HG03095 (cell line): ENCODE measurements at regions not wholly inside any gene's neighbourhood (a gene's known extent, or its start where the extent isn't known, plus 50 kb on each side); places are given as distances from the start of the nearest gene placed in this dataset.
"Not testable (repeated sequence)": the region's sequence is repeated elsewhere in the genome, so short reads cannot be mapped to it uniquely, and the experiment has no call there.

ENCODE experiments used
- ATAC-seq: cut with Tn5 transposase; IDR thresholded peaks from one replicate; pipeline ENCODE4 v1.9.1; 2021; ENCODE audit warnings: moderate library complexity; ENCODE audit not compliant: unreplicated experiment

DNA sequence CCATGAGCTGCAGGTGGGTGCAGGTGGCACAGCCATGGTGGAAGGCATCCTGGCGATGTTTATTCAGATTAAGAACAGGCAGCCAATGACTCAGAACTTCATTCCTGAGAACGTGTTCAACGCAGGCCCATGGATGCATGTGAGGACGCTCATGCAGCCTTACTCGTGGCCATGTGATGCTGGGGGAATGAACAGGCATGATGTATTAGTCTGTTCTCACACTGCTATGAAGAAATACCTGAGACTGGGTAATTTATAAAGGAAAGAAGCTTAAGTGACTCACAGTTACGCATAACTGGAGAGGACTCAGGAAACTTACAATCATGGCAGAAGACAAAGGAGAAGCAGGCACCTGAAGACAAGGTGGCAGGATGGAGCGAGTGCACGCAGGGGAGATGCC is 146.6 kb downstream of the RNASET2 start:
- no peak for ATAC-seq

- no peak for ATAC-seq
These were observed 149.2 kb downstream of the RNASET2 start for GRCh38 chr6:166806962-166807757.

- ATAC-seq, result no peak
These were observed 150.0 kb downstream of the RNASET2 start for GRCh38 chr6:166806217-166806838.

- ATAC-seq, result no peak
These were observed 152.9 kb downstream of the RNASET2 start for GRCh38 chr6:166803471-166803870.

DNA sequence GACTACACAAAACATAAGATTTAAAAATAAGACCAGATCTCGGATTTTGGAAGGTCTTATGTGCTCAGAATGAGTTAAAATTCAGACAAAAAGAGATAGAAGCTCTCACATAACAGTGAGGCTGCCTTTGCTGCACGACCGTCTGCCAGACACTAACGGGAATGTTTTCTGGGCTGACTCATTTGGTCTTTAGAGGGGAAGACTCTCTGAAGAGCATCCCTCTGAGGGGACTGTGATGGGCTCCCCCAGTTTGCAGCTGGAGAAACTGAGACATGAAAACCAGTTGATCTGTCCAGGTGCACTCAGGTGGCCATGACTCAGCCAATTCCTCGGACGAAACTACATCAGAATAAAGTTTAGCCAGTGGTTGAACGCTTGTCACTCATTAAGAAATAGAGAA is 153.9 kb downstream of the RNASET2 start:
- ATAC-seq, result no peak

GRCh38 chr6:166800137-166800536 is 156.2 kb downstream of the RNASET2 start:
- no peak for ATAC-seq

DNA sequence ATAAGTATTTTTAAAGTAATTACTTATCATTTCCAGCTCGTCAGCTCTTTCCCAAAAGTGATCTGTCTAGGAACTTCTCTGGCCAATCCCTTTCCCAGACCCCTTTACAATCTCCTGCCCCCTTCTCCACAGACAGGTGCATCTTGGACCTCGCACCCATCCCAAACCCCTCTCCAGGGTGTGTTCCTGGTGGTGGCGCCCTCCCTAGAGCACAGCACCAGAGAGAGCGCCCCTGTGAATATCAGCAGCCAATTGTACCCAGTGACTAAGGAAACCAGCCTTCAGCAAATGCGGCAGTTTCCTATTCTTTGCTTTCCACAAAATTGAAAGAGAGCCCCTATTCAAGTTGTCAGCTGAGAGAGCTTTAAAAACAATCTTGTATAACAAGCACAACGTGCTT is 157.7 kb downstream of the RNASET2 start:
- no peak for ATAC-seq

GRCh38 chr6:166796610-166797009 is 159.7 kb downstream of the RNASET2 start:
- no peak for ATAC-seq

- no peak for ATAC-seq
These were observed 160.5 kb downstream of the RNASET2 start for GRCh38 chr6:166795879-166796278.

DNA sequence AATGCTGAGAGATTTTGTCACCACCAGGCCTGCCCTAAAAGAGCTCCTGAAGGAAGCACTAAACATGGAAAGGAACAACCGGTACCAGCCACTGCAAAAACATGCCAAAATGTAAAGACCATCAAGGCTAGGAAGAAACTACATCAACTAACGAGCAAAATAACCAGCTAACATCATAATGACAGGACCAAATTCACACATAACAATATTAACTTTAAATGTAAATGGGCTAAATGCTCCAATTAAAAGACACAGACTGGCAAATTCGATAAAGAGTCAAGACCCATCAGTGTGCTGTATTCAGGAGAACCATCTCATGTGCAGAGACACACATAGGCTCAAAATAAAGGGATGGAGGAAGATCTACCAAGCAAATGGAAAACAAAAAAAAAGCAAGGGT is 163.8 kb upstream of the RPS6KA2 start:
- ATAC-seq, result not testable (repeated sequence)

DNA sequence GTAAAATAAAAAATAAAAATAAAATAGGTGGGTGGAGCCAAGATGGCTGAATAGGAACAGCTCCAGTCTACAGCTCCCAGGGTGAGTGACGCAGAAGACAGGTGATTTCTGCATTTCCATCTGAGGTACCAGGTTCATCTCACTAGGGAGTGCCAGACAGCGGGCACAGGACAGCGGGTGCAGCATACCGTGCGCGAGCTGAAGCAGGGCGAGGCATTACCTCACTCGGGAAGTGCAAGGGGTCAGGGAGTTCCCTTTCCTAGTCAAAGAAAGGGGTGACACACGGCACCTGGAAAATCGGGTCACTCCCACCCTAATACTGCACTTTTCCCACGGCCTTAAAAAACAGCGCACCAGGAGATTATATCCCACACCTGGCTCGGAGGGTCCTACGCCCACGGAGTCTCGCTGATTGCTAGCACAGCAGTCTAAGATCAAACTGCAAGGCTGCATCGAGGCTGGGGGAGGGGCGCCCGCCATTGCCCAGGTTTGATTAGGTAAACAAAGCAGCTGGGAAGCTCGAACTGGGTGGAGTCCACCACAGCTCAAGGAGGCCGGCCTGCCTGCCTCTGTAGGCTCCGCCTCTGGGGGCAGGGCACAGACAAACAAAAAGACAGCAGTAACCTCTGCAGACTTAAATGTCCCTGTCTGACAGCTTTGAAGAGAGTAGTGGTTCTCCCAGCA is 161.9 kb upstream of the RPS6KA2 start:
- not testable (repeated sequence) for ATAC-seq

DNA sequence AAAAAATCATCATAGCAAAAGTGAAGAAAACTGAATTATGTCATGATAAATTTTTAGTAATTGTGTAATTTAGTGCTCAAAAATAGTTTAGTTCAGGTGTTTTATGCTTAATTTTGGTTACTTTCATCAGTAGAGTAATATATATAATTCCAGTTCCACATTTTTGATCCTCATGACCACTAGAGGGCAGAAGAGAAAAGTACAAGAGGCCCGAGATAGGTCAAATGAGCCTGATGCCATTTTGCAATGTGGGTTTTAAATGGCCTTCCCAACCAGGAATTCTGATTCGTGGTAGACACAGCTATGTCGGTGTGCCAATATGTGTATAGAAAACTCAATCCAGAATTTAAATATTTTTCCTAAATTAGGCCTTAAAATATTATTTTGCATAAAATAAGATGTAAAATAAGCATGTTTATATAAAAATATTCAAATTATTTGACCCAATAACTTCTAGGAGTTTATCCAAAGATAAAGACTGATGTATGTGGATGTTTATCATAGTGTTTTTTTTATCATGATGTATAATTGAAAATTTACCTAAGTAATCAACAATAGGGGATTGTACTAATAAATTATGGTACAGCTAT is 159.7 kb upstream of the RPS6KA2 start:
- no peak for ATAC-seq

DNA sequence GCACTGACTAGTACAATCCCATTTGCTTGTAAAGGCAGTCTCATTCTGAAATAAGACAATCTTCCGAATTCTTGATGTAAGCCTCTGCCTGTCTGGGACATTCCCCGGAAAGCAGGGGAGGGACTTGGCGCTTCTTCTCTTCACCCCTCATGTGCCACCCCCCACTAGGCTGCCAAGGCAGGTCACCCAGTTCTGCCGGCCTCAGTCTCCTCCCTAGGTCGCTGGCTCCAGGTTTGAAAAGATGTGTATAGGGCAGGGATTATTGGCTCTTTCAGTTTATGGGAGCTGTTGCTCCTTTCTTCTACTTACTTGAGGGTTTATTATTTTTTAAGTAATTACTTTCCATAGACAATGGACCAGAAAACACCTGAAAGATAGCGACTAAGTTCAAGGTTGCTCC is 158.1 kb upstream of the RPS6KA2 start:
- ATAC-seq, result no peak

- no peak for ATAC-seq
These were observed 157.6 kb upstream of the RPS6KA2 start for GRCh38 chr6:166784691-166785090.

DNA sequence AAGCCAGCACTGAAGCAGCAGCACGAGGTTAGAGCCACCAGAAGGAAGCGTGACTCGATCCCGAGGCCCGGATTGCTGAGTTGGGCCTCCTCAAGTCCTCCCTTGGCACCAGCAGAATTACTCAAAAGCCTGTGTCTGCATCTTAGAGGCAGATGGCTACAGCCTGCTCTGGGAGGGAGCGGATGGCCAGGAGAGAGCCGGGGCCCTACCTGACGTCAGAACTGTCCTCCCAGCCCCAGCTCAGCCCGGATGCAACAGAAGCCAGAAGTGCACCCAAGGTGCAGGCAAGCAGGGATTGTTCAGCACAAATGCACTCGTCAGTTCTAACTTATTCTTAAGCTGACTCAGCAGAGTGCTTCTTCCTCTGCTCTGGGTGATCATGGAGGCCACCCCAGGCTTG is 155.5 kb upstream of the RPS6KA2 start:
- ATAC-seq, result no peak

- ATAC-seq, result no peak
These were observed 154.3 kb upstream of the RPS6KA2 start for GRCh38 chr6:166781331-166781730.

- ATAC-seq, result no peak
These were observed 153.1 kb upstream of the RPS6KA2 start for GRCh38 chr6:166779963-166780683.

- no peak for ATAC-seq
These were observed 152.3 kb upstream of the RPS6KA2 start for GRCh38 chr6:166779381-166779780.

DNA sequence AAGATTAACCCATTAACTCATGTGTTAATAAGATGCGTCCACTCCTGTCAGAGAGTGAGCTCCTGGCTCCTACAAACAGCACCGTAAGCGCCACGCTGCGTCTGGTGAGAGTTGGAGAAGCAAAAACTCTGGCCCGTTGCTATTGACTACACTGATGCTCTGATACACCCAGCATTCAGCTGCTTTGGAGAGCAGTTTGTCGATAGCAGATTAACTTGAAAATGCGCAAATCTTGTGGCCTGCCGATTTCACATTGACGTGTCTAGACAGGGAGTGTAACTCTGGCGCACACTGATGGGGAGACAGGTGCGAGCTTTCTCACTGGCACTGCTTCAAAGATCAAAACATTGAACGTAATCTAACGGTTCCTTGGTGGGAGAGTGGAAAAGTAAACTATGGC is 151.7 kb upstream of the RPS6KA2 start:
- ATAC-seq, result no peak

DNA sequence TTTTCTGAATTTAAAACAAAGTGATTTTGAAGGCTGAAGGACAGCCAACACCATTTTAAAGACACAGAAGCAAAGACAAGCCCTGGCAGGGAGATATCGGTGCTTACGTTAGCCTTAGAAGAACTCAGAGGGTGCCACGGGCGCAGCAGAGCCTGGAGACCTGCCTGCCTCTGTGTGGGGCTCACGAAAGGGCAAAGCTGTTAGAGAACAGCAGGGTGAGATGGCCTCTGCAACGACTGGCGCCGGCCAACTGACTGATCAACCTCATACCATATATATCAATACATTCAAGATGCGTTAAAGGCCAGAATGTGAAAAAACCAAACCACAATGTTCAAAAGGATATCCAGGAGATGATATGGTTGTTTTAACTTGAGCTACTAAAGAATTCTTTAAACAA is 151.0 kb upstream of the RPS6KA2 start:
- ATAC-seq, result no peak

DNA sequence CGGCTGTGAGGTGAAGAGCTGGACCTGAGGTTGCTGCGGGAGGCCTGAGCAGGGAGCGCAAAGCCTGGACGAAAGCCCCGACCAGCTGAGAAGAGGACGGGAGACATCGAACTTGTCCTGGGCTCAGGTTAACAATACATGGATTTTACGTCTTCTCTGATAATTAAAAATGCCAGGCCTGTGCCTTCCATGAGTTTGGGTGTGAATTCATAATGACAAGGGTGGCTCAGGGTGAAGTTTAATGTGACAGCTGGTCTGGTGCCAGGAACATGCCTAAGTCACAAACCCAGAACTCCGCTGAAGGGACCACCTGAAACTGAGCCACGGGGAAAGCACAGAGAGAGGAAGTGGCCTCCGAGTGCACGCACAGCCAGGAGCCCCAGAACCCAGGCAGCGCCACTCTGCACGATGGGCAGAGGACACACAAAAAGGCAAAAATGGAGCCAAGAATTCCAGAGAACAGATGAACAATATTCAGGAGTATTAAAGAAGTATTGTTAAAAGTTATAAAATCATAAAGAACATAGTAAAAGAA is 150.1 kb upstream of the RPS6KA2 start:
- ATAC-seq, result no peak
